ENCODE measurements at regions not wholly inside any gene's neighbourhood (a gene's known extent, or its start where the extent isn't known, plus 50 kb on each side); places are given as distances from the start of the nearest gene placed in this dataset.

- no peak for TF ChIP-seq AEBP2 (tag by site-specific recombination; IDR thresholded peaks at IDR 0.05; ENCODE audit: borderline replicate concordance)
- no peak for TF ChIP-seq KLF16 (tag by site-specific recombination; IDR thresholded peaks at IDR 0.05)
- no peak for TF ChIP-seq ZFP37 (tag by site-specific recombination; IDR thresholded peaks at IDR 0.05)
- TF ChIP-seq ZBTB7A (tag by site-specific recombination; IDR thresholded peaks at IDR 0.05; ENCODE audit: low read depth): no peak
- TF ChIP-seq KLF1 (tag by site-specific recombination; IDR thresholded peaks at IDR 0.05): no peak
- TF ChIP-seq CTCF (tag by site-specific recombination; IDR thresholded peaks at IDR 0.05): no peak
- no peak for TF ChIP-seq ZNF274 (IDR thresholded peaks at IDR 0.05; ENCODE audit: low read length)
- no peak for TF ChIP-seq ZNF274 (tag by site-specific recombination; IDR thresholded peaks at IDR 0.05; ENCODE audit: borderline replicate concordance)
- TF ChIP-seq ZNF324 (tag by site-specific recombination; IDR thresholded peaks at IDR 0.05): no peak
Observed at GRCh38 chr2:239559417-239560261, 158.8 kb upstream of the HDAC4 start.

Measured in HEK293 (cell line).